GM21447 (cell line): ENCODE measurements at regions not wholly inside any gene's neighbourhood (a gene's known extent, or its start where the extent isn't known, plus 50 kb on each side); places are given as distances from the start of the nearest gene placed in this dataset.
"Not testable (repeated sequence)": the region's sequence is repeated elsewhere in the genome, so short reads cannot be mapped to it uniquely, and the experiment has no call there.

ENCODE experiments used
- ATAC-seq: cut with Tn5 transposase; IDR thresholded peaks from one replicate; pipeline ENCODE4 v1.9.1; 2021; ENCODE audit not compliant: unreplicated experiment

DNA sequence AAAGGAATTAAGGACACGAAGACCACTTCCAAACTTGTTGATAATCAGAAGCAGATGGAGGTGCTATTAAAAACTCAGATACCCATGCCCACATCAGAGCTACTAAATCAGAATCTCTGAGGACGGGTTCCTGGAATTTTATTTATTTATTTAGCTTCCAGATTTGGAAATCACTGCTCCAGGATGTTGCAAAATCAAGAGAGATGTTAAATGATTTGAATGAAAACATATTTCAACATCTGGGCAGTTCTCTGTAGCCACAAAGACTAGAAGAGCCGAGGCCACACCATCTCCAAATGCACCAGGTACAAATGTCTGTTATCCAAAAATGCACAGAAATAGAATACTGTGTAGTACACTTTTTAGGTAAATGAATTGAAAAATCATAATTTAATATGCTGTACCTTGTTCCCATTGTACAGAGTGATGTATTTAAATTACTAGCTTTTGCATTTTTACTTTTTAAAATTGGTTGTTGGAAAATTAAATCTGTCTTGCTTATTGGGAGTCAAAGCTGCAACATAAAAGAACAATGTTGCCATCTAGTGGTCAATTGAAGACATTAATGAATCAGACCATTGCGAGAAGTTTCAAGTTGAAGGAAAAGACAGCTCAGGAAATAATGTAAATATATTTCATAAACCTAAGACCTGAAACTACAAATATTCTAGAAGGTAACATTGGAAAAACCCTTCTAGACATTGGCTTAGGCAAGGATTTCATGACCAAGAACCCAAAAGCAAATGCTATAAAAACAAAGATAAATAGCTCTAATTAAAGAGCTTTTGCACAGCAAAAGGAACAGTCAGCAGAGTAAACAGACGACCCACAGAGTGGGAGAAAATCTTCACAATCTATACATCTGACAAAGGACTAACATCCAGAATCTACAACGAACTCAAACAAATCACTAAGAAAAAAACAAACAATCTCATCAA is 151.3 kb upstream of the TTC29 start:
- no peak for ATAC-seq

DNA sequence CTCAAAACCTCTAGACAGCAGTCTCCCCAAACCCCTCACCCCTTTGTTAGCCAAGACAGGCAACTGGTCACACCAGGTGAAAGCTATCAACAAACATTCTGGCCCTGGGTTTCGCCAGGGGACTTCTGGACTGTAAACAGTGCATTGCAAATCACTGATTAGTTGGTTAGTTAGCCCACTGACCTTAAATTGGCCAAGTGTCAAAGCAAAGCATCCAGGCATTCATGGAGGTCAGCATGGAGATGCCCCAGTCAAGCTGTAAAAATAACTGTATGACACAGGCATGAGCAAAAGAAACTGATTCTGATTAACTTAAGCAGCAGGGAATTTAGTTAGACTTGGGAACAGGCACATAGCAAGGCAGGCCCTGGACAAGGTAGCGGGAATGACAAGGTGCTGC is 156.0 kb upstream of the TTC29 start:
- no peak for ATAC-seq

DNA sequence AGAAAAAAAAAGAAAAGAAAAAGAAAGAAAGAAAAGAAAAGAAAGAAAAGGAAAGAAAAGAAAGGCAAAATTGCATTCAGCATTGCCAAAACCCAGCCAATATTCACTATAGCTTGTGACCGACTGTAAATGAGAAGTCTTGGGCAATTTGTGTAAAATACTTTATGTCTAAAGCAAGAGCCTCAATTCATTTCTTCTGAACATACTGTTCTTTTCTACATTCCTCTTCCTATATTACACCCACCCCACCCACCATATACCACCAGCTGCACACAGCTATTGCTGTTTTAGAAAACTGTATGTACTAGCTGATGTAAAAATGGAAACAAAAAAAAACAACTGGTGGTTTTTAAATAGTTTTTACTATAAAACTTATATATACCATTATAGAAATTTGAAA is 156.9 kb upstream of the TTC29 start:
- no peak for ATAC-seq

DNA sequence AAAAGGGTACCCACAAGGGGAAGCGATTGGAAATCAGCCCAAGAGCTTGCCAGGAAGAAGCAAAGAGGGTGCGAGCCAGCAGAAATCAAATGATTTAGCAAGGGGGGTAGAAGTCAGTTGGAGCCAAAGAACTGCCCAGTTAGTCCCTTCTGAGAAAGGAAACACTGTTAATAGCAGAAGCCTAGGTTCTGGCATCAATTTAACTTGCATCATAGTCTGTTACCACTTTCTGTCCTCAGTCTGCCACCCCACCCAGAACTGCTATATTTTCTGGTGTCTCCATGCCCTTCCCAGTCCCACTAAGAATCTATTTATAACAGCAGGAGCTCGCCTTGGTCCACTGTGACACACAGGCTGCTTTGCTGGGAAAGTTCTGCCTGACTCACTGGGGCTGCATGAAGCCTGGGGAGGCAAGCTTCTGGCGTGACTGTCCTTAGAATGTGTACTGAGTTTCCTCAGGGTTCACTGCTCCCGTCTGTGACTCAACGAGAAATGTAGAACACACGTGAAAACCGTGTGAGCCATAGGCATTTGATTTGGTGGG is 157.8 kb upstream of the TTC29 start:
- ATAC-seq = no peak

DNA sequence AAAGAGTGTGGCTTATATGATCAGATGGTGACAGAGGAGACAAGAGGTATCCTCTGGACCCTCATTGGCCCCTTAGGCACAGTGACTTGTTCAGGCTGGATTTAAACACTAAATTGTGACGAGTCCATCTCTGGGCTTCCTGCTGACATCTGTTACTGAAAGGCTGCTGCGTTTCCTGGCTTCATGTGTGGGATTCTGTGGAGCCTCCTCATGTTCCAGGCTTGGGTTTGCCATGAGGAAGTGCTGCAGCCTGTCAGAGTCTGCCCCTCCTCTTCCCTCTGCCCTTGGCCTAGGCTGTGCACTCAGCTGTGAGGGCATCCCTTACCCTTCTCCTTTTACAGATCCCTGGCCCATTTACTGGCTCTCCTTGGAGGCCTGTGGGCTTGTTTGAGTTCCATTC is 159.1 kb upstream of the TTC29 start:
- no peak for ATAC-seq

DNA sequence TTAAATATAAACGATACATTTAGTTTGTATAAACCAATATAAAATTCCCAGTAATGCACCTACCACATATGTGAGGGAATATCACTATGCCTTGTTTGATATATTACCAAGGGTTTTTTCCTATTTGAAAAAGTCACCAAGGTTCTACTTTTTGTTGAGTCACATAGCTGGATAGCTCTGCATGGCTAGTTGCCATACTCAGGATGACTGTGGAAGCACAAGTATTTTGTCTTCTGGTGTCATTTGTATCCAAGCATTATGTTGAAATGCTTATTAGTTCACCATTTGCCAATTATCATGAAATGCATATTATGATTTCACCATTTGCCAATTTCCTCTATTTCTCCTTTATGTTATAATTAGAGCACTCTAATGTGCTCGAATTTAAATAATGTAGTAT is 162.7 kb upstream of the TTC29 start:
- no peak for ATAC-seq

DNA sequence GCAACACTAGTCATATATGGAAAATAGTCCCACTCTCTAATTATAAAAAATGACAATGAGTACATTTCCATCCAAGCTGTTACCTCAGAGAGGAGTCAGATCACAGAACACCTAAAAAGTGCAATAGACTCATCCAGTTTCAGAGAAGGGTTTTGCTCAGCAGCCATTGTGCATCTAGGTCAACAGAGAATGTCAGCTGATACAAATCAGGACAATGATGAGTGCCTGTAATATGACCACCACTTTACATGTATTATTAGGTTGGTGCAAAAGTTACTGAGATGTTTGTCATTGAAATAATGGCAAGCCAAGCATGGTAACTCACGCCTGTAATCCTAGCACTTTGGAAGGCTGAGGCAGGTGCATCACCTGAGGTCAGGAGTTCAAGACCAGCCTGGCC is 164.1 kb upstream of the TTC29 start:
- ATAC-seq = no peak

DNA sequence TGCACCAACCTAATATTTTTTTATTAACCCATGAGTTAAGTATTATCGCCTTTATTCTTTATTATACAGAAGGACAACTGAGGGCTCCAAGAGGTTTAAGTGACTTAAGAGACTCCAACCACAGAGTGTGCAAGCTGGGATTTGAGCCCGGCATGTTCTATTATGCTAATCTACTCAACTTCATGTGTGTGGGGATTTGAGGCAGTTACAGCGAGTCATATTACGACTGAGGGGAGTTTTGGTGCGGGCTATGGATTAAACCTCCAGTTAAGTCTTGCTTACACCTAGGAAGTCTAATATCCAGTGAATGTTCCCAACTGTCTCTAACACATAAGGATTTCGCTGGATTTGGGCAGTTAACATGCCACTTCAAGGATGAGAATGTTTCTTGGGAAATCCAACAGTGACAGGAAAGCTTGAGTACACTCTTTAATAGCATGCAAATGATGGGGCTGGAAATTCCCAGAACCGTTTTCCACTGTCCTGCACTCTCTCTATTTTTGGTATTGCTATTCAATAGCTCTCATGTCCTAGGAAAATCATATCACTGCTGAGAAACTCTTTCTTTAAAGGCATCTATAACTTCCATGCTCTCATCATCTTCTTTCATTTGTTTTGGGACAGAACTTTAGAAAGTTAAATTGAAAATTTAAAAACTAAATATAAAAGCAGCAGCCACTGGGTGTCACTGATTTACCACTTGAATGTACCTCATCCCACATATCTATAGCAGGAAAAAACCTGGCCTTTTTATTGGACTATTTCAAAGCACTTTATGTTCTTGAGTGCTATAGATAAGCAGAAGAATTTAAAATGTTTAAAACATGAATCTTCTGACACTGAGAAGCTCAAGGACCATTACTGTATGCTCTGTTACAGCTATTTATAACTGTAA is 165.1 kb upstream of the TTC29 start:
- no peak for ATAC-seq

DNA sequence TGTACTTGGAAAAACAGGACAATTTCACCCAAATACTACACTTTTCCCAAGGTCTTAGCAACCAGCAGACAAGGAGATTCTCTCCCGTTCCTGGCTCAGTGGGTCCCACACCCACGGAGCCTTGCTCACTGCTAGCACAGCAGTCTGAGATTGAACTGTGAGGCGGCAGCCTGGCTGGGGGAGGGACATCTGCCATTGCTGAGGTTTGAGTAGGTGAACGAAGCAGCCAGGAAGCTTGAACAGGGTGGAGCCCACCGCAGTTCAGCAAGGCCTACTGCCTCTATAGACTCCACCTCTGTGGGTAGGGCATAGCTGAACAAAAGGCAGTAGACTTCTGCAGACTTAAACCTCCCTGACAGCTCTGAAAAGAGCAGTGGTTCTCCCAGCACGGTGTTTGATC is 166.5 kb upstream of the TTC29 start:
- not testable (repeated sequence) for ATAC-seq

DNA sequence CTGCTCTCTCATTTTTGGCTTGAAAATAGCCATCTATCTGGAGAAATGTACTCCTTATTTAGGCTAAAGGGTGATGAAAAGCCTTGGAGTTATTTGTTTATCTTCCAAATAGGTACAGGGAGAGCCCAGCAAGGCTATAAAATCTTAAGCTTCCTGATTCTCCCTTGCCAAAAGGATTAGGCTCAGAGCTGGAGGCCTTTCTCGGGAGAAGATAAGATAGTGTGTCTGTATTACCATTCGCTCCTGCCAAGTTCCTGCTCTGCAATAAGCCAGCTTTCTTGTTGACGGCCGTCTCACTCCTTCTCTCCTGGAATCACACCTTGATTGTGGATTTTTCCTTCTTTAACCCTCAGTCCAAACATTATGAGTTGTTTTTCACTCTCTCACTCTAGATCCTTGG is 171.8 kb upstream of the TTC29 start:
- ATAC-seq = no peak

DNA sequence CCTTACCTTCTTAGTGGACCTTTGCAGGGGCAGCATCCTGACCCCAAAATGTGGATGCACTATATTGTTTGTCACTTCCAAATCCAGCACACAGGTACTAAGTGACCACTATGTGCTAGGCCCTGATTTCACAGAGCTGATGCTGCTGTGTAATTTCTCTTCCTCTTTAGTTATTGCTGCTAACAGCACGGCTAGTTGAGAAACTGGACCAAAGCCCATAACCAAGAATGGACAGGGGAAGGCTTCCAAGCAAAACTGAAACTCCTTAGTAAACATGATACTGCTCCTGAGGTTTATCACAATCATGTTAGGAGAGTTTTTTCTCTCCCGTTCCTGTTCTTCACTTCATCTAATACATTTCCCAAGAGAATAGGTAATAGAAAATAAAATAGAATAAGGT is 172.9 kb upstream of the TTC29 start:
- ATAC-seq = no peak

DNA sequence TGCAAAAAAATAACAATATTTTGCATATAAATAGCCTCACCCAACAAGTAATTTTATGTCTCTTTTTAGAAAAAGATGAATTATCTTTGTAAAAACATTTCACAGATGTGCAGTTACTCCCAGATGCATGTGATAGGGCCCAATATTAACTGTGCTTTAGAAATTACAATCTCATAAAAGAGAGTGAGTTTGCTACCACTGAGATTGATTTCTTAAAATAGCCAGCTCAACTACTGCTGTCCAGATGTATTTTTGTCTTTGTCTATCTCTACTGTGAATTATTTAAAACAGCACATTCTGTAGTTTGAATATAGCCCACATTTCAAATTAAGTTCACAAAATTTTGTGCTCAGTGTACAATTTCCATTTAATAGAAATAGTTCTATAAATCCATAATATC is 177.0 kb upstream of the TTC29 start:
- ATAC-seq = no peak

DNA sequence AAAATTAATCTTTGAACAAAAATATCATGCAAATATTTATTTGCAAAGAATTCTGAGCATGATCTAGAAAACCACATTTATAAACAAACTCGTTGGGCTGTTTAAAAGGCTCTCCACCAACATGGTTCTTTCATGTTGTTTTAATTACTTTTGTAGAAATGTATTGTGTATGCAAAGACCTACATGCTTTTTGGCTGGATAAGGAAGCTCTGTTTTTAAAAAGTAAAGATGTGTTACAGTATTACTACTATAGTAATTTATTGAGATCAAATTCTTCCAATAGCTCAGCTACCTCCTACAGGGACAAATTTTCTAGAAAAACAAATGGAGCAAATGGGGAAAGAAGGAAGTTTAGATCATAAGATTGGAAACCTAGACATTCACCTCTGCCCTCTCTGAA is 177.5 kb upstream of the TTC29 start:
- ATAC-seq = no peak

DNA sequence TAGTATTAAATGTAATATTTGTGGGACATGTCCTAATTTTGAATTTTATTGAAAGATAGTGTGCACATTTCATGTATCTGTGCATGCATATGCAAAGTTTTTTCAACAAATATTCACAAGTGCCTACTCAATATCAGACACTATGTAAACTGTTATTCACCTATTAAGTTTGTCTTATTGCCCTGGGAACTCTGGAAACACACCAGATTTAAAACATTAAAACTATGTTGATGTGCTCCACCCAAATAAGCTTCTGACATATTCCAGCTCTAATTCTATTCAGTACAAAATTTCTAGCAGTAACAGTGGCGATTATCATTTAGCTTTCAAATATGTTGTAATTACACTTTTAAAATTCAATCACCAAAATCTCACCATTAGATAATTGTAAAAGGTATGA is 183.1 kb upstream of the TTC29 start:
- ATAC-seq = no peak

DNA sequence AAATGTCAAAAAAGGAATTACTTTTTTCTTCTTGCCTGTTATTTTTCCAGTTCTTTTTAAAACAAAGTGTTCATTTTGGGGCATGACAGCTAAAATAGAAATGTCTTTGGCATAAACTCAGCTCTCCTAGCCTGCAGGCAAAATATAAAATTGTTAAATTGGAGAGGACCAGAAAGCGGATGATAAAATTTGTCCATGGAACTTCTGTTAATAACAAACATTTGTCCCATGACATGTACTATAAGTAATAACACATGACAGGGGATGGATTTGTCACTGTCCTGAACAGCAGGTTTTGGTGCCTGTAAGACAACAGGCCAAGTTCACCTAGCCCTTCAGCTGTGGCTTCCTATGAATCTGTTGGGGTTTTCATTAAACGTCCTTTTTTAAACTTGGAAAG is 184.0 kb upstream of the TTC29 start:
- no peak for ATAC-seq

DNA sequence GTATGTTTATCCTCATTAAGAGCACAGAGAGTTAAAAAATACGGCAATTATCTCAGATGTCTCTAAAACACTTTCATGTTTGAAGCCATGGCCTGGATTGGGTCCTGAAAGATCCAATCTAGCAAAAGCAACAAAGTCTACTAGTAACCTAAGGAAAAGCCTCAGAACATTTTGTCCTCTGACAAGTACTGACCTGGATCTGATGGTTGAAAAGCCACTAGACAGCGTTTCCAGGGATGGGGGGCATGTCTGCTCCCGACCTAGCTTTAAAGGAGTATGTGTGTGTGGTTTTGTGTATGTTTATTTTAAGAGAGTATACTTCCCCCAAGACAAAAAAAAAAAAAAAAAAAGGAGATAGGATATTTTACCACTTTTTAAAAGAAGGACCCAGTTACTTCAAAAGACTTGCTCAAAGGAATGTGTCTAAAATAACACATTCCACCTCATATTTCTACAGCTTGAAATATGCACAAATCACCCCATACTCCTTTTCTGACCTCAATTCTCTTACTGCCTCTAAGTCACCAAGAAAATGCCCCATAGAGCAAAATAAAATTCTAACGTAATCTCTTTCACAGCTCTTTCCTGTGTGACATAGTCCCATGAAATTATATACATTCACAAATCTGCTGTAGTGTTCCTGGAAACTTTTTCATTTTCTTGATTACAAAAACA is 189.0 kb upstream of the TTC29 start:
- ATAC-seq = no peak

DNA sequence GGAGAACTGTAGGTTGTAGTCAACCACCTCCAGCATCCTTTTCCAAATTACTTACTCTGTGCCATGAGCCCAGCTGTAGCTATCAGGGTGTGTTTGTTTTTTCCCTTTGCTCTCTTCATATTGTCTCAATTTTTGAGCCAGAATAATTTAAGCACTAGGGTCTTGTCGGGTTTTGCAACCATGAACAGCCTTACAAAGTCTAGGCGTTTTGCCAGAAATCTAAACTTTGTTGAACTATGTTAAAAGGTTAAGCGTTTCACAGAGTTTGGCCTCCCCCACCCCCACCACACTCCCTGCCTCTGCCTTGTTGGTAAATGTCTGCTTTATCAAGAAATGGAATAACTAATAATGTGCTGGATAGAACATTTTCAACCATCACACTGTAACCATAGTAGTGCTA is 190.6 kb upstream of the TTC29 start:
- no peak for ATAC-seq

DNA sequence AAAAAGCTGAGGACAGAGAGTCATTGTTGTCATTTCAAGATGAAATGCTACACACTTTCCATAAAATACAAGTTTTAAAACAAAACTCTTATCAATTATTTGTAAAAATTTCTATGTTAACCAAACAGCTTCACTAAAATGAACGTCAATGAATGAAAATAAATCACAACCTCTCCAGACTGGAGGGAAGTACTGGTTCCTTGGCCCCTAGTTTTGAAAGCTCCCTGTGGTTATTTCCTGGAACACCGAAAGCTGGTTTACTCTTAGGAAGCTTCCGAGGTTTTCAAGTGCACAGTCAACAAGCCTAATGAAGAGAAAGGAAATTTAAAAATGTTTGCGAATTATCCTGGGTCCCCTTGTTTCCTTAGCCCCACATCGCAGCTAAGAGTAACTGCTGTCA is 191.1 kb upstream of the TTC29 start:
- no peak for ATAC-seq

DNA sequence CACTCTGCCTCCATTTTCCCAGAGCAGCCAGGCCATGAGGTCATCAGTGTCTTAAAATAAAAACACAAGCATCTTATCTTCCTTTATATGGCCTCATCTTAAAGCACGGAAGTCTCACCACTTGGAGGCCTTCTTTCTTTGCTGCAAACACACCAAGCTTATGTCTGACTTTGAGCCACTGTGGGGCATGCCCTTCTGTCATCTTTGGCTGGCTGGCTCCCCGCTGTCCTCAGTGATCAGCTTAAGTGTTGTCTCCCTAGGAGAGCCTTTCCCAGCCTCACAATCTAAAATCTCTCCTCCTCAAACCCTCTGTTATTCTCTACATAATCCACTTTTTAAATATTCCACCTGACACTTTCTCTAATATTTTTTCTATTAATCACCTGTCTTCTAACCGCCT is 191.6 kb upstream of the TTC29 start:
- no peak for ATAC-seq

DNA sequence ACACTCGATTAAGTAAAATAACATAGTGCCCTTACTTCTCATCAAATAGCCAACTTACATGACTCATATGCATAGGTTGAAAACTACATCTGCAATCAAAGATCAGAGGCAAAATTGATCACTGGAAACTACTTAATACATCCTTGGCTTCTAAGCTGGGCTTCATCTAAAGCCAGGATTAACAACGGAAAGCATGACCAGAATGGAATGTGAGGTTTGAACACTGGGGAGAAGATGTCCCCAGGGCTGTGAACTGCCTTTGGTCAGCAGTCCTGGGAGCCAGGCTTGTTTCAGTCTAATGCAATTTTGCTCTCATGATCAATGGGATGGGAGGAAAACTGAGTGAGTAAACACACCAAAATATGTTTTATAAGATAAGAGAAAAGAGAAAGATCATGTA is 192.5 kb upstream of the TTC29 start:
- ATAC-seq = no peak

DNA sequence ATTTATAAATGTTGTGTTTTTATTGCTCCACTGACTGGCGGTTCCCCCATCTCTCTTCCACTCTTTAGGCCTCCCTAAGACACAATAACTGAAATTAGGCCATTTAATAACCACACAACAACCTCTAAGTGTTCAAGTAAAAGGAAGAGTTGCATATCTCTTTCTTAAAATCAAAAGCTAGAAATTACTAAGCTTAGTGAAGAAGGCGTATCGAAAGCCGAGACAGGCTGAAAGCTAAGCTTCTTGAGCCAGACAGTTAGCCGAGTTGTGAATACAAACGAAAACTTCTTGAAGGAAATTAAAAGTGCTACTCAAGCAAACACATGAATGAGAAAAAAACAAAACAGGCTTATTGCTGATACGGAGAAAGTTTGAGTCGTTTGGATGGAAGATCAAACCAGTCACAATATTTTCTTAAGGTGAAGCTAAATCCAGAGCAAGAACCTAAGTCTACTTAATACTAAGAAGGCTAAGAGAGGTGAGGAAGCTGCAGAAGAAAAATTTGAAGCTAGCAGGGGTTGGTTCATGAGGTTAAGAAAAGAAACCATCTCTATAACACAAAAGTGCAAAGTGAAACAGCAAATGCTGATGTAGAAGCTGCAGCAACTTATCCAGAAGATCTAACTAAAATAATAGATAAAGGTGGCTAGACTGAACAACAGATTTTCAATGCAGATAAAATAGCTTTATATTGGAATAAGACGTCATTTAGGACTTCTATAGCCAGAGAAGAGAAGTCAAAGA is 194.0 kb upstream of the TTC29 start:
- ATAC-seq = no peak
